Transverse colon (tissue), 4 donors: ENCODE measurements at regions not wholly inside any gene's neighbourhood (a gene's known extent, or its start where the extent isn't known, plus 50 kb on each side); places are given as distances from the start of the nearest gene placed in this dataset.

Experiments
- CTCF ChIP-seq, 5 experiments: fragments of 200-600 bp in 3 of 5; fragments of 450-650 bp in 2 of 5; sonication (generic) in 3 of 5; IDR thresholded peaks; 1 replicate in 2 of 5; 2 replicates in 3 of 5; pipeline ENCODE4 v1.5.1; 2016 to 2017; ENCODE audit warnings: antibody characterized with exemption in 5 of 5, inconsistent platforms in 3 of 5, mild to moderate bottlenecking in 2 of 5, moderate library complexity in 1 of 5
- POLR2A ChIP-seq: fragments of 450-650 bp; IDR thresholded peaks from one replicate; pipeline ENCODE4 v1.6.1; 2016; ENCODE audit warnings: antibody characterized with exemption, mild to moderate bottlenecking, moderate library complexity
- POLR2AphosphoS5 ChIP-seq, 3 donors: sonication (generic); formaldehyde crosslinking; IDR thresholded peaks; one replicate each; pipeline ENCODE4 v1.6.1; 2016; ENCODE audit warnings: antibody characterized with exemption in 3 of 3

- TF ChIP-seq CTCF (IDR thresholded peaks at IDR 0.05) (no peak), POLR2A (no peak), POLR2AphosphoS5 (IDR thresholded peaks at IDR 0.05) (no peak)
Measured at GRCh38 chr2:150781142-150781541, 293.7 kb upstream of the RND3 start.
